Activated CD8-positive, alpha-beta T cell treated with anti-CD3 and anti-CD28 coated beads for 36 hours (primary cell): ENCODE measurements at regions not wholly inside any gene's neighbourhood (a gene's known extent, or its start where the extent isn't known, plus 50 kb on each side); places are given as distances from the start of the nearest gene placed in this dataset.

Experiments
- ATAC-seq: fragments of 200-7000 bp; cut with Tn5 transposase; one replicate; pipeline ENCODE4 v1.10.0; 2021; ENCODE audit warnings: mild to moderate bottlenecking, moderate library complexity
- CTCF ChIA-PET: fragments of 350-600 bp; sonication (Branson Sonifier 250); formaldehyde crosslinking; loops from one replicate; lab custom pipeline; 2021; ENCODE audit warnings: antibody characterized with exemption; lab: Charles Lee
- POLR2A ChIA-PET: fragments of 350-600 bp; sonication (Branson Sonifier 250); formaldehyde crosslinking; loops from one replicate; lab custom pipeline; 2021; ENCODE audit warnings: antibody characterized with exemption; lab: Charles Lee
- DNase-seq: peaks from one replicate; pipeline ENCODE4 v3.0.0-alpha.2; 2020
- H3K27ac Mint-ChIP-seq: one replicate; pipeline ENCODE4 v1.8.0; 2021; ENCODE audit warnings: mild to moderate bottlenecking, mixed read lengths
- H3K27me3 Mint-ChIP-seq: one replicate; pipeline ENCODE4 v1.8.0; 2021; ENCODE audit warnings: mixed read lengths
- H3K36me3 Mint-ChIP-seq: one replicate; pipeline ENCODE4 v1.8.0; 2021; ENCODE audit warnings: low read depth, mixed read lengths
- H3K4me1 Mint-ChIP-seq: one replicate; pipeline ENCODE4 v1.8.0; 2021; ENCODE audit warnings: low read depth, mixed read lengths
- H3K4me3 Mint-ChIP-seq: one replicate; pipeline ENCODE4 v1.8.0; 2021; ENCODE audit warnings: mild to moderate bottlenecking, moderate library complexity, mixed read lengths
- H3K9me3 Mint-ChIP-seq: one replicate; pipeline ENCODE4 v1.8.0; 2021; ENCODE audit warnings: mixed read lengths
- CTCF ChIP-seq: fragments of 200-600 bp; IDR thresholded peaks from one replicate; pipeline ENCODE4 v1.8.0; 2022; ENCODE audit warnings: antibody characterized with exemption, mild to moderate bottlenecking
- intact Hi-C: fragments of 100-400 bp; cut with micrococcal nuclease; formaldehyde crosslinking; loops from one replicate; pipeline ENCODE4 v1.10.0; 2022

- no peak for ATAC-seq
- ChIA-PET CTCF (interaction anchor here (1.2 to 1.5 kb wide), 3 partner anchors 9 to 50 kb away, joined by 3 to 4 read pairs (median 3); no protein-coding TSS in a partner anchor), POLR2A (no interaction called here)
- no peaks in the 10 kb centered on the region for H3K36me3 Mint-ChIP-seq
- no peak for DNase-seq
- H3K27ac Mint-ChIP-seq: no peak overlapping the region
- peaks cover 22% of the 10 kb centered on the region for H3K27me3 Mint-ChIP-seq
- no peaks in the 10 kb centered on the region for H3K9me3 Mint-ChIP-seq
- no peaks in the 10 kb centered on the region for H3K4me1 Mint-ChIP-seq
- H3K4me3 Mint-ChIP-seq: no peak overlapping the region
- TF ChIP-seq CTCF: no peak
- intact Hi-C loops: no loop called here
Observed at GRCh38 chr5:158011422-158011821, 152.5 kb upstream of the CLINT1 start.

- no peak overlapping the region for H3K27ac Mint-ChIP-seq
- no peak for ATAC-seq
- intact Hi-C loops: no loop called here
- H3K4me3 Mint-ChIP-seq: no peak overlapping the region
- H3K27me3 Mint-ChIP-seq: peaks cover 22% of the 10 kb centered on the region
- no peaks in the 10 kb centered on the region for H3K9me3 Mint-ChIP-seq
- H3K4me1 Mint-ChIP-seq: no peaks in the 10 kb centered on the region
- no peaks in the 10 kb centered on the region for H3K36me3 Mint-ChIP-seq
- no peak for TF ChIP-seq CTCF
- no peak for DNase-seq
- POLR2A ChIA-PET: no interaction called here
- CTCF ChIA-PET: no interaction called here
Observed at GRCh38 chr5:158010831-158011230, 151.9 kb upstream of the CLINT1 start.

DNA sequence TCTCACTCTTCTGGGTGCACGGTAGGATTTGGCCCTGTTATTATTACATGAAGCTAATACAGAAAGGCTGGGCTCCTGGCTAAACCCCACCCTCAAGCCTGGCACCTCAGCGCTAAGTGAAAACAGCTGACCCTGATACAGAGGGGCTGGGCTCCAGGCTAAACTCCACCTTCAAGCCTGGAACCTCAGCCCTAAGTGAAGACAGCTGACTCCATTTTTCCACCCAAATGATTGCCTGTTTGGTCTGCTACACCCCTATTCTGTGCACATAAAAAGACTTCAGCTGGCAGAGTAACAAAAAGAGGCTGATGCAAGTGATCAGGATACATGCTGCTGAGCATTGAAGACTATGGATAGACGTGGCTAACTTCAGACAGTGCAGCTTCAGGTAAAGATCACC is 148.4 kb upstream of the CLINT1 start:
- intact Hi-C loops: no loop called here
- ChIA-PET CTCF (interaction anchor here (1.8 kb wide), 1 partner anchor 245 kb away, joined by 6 read pairs; no protein-coding TSS in a partner anchor), POLR2A (no interaction called here)
- no peaks in the 10 kb centered on the region for H3K9me3 Mint-ChIP-seq
- ATAC-seq (no peak), DNase-seq (no peak)
- no peak overlapping the region for H3K4me3 Mint-ChIP-seq
- no peaks in the 10 kb centered on the region for H3K36me3 Mint-ChIP-seq
- H3K27me3 Mint-ChIP-seq: peaks cover 16% of the 10 kb centered on the region
- no peak overlapping the region for H3K27ac Mint-ChIP-seq
- TF ChIP-seq CTCF: no peak
- no peaks in the 10 kb centered on the region for H3K4me1 Mint-ChIP-seq

DNA sequence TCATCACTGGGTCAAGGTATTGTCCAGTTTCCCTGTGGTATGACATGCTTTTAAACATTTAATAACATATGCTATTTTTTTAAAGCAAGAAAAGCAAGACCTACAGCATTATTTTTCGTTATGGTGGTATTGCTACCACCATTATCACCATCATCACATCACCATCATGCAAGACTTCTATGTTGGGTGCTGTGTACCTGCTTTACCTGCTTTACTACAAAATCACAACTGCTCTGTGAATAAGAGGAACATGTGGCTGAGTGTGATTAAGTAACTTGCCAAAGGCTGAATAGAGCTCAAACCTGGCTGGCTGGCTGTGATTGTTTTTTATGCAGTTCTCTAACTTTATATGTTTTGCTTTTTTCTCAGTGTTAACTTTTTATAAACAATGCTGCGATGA is 140.8 kb upstream of the CLINT1 start:
- Mint-ChIP-seq H3K4me3 (no peak overlapping the region), H3K36me3 (no peaks in the 10 kb centered on the region), H3K27me3 (peaks cover 16% of the 10 kb centered on the region), H3K9me3 (no peaks in the 10 kb centered on the region), H3K27ac (no peak overlapping the region), H3K4me1 (peaks cover 4% of the 10 kb centered on the region)
- intact Hi-C loops: loop anchor here (5.0 kb wide), 1 partner anchor 237 kb away; no protein-coding TSS in a partner anchor
- ATAC-seq (no peak), DNase-seq (no peak)
- ChIA-PET POLR2A (no interaction called here), CTCF (no interaction called here)
- no peak for TF ChIP-seq CTCF

DNA sequence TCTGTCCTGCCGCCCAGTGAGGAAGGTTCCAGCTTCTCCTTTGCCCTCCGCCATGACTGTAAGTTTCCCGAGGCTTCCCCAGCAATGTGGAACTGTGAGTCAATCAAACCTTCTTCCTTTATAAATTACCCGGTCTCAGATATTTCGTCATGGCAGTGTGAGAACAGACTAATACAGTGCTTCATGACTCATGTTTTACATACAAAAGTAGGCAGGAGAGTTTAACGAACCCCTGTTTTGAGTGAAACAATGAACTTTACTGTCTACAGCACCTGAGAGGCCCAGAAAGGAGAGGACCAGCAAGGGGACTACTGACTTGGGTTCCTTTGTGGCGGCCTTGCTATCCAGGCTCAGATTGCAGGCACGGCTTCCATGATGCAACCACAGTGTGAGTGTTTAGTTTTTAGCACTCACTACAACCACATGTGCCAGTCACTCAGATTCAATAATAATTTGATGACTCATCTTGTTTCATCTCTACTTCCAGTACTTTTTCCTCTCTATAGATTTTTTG is 139.1 kb upstream of the CLINT1 start:
- peaks cover 16% of the 10 kb centered on the region for H3K27me3 Mint-ChIP-seq
- ChIA-PET POLR2A (no interaction called here), CTCF (interaction anchor here (2.0 kb wide), 1 partner anchor 77 kb away, joined by 4 read pairs; no protein-coding TSS in a partner anchor)
- TF ChIP-seq CTCF: no peak
- no peak overlapping the region for H3K4me3 Mint-ChIP-seq
- DNase-seq (no peak), ATAC-seq (no peak)
- peaks cover 12% of the 10 kb centered on the region for H3K4me1 Mint-ChIP-seq
- H3K36me3 Mint-ChIP-seq: no peaks in the 10 kb centered on the region
- H3K27ac Mint-ChIP-seq: no peak overlapping the region
- H3K9me3 Mint-ChIP-seq: no peaks in the 10 kb centered on the region
- intact Hi-C loops: loop anchor here (5.0 kb wide), 1 partner anchor 236 kb away; no protein-coding TSS in a partner anchor
